H9 (cell line): ENCODE measurements at regions not wholly inside any gene's neighbourhood (a gene's known extent, or its start where the extent isn't known, plus 50 kb on each side); places are given as distances from the start of the nearest gene placed in this dataset.

Experiments used
- DNase-seq: peaks from one replicate; pipeline ENCODE4 v3.0.0-alpha.2; 2017
- H2AFZ ChIP-seq: one replicate; pipeline ENCODE4 v1.6.1; 2013; ENCODE audit warnings: mild to moderate bottlenecking, low read length, control low read depth, moderate library complexity
- H2AK5ac ChIP-seq: 2 replicates; pipeline ENCODE4 v1.6.1; 2013; ENCODE audit warnings: low read length, control low read depth, mixed read lengths; ENCODE audit not compliant: insufficient read length
- H2BK120ac ChIP-seq: one replicate; pipeline ENCODE4 v1.6.1; 2013; ENCODE audit warnings: low read depth, mild to moderate bottlenecking, low read length, control low read depth, inconsistent platforms; ENCODE audit not compliant: poor library complexity, severe bottlenecking
- H2BK12ac ChIP-seq: 2 replicates; pipeline ENCODE4 v1.6.1; 2013; ENCODE audit warnings: low read length, control low read depth, mixed read lengths, low read depth; ENCODE audit not compliant: insufficient read length
- H2BK15ac ChIP-seq: 2 replicates; pipeline ENCODE4 v1.6.1; 2013; ENCODE audit warnings: low read depth, low read length, control low read depth
- H2BK20ac ChIP-seq: one replicate; pipeline ENCODE4 v1.6.1; 2013; ENCODE audit warnings: low read depth, mild to moderate bottlenecking, low read length, control low read depth, inconsistent platforms; ENCODE audit not compliant: poor library complexity, severe bottlenecking
- H2BK5ac ChIP-seq: 2 replicates; pipeline ENCODE4 v1.6.1; 2013; ENCODE audit warnings: low read length, control low read depth, mixed read lengths; ENCODE audit not compliant: insufficient read length
- H3K14ac ChIP-seq: 2 replicates; pipeline ENCODE4 v1.6.1; 2013; ENCODE audit warnings: low read length, control low read depth; ENCODE audit not compliant: insufficient read depth
- H3K18ac ChIP-seq: 2 replicates; pipeline ENCODE4 v1.6.1; 2013; ENCODE audit warnings: low read depth, mild to moderate bottlenecking, mixed read lengths, low read length, control low read depth; ENCODE audit not compliant: insufficient read length
- H3K23ac ChIP-seq: 2 replicates; pipeline ENCODE4 v1.6.1; 2013; ENCODE audit warnings: low read length, control low read depth, mixed read lengths, low read depth; ENCODE audit not compliant: insufficient read length
- H3K23me2 ChIP-seq: 2 replicates; pipeline ENCODE4 v1.6.1; 2013; ENCODE audit warnings: low read depth, mild to moderate bottlenecking, mixed read lengths, low read length, control low read depth; ENCODE audit not compliant: insufficient read length, poor library complexity, severe bottlenecking
- H3K27ac ChIP-seq: 2 replicates; pipeline ENCODE4 v1.5.1; 2013; ENCODE audit warnings: low read length, control low read depth, mixed read lengths, low read depth; ENCODE audit not compliant: insufficient read length
- H3K27me3 ChIP-seq: 2 replicates; pipeline ENCODE4 v1.6.1; 2013; ENCODE audit warnings: low read length, control low read depth, inconsistent platforms; ENCODE audit not compliant: insufficient read depth
- H3K4ac ChIP-seq: 2 replicates; pipeline ENCODE4 v1.6.1; 2013; ENCODE audit warnings: low read depth, mild to moderate bottlenecking, control low read depth, inconsistent platforms, low read length, moderate library complexity
- H3K4me1 ChIP-seq: 2 replicates; pipeline ENCODE4 v1.6.1; 2013; ENCODE audit warnings: low read length, control low read depth, inconsistent platforms; ENCODE audit not compliant: insufficient read depth
- H3K4me2 ChIP-seq: 2 replicates; pipeline ENCODE4 v1.6.1; 2013; ENCODE audit warnings: low read length, control low read depth, mixed read lengths; ENCODE audit not compliant: insufficient read length, insufficient read depth
- H3K56ac ChIP-seq: 2 replicates; pipeline ENCODE4 v1.6.1; 2013; ENCODE audit warnings: low read depth, mild to moderate bottlenecking, mixed read lengths, low read length, control low read depth; ENCODE audit not compliant: insufficient read length
- H3K79me1 ChIP-seq: 2 replicates; pipeline ENCODE4 v1.6.1; 2013; ENCODE audit warnings: low read depth, mild to moderate bottlenecking, moderate library complexity, low read length, control low read depth, inconsistent platforms; ENCODE audit not compliant: insufficient read depth, poor library complexity, severe bottlenecking
- H3K79me2 ChIP-seq: 2 replicates; pipeline ENCODE4 v1.6.1; 2013; ENCODE audit warnings: low read length, control low read depth, inconsistent platforms; ENCODE audit not compliant: insufficient read depth
- H3K9ac ChIP-seq: 2 replicates; pipeline ENCODE4 v1.6.1; 2013; ENCODE audit warnings: low read length, control low read depth, mixed read lengths; ENCODE audit not compliant: insufficient read length; ENCODE audit errors: extremely low read depth
- H3K9me3 ChIP-seq: one replicate; pipeline ENCODE4 v1.6.1; 2013; ENCODE audit warnings: low read depth, low read length, inconsistent platforms; ENCODE audit not compliant: control insufficient read depth
- H3T11ph ChIP-seq: one replicate; pipeline ENCODE4 v1.6.1; 2013; ENCODE audit warnings: mild to moderate bottlenecking, low read length, control low read depth, inconsistent platforms
- H4K20me1 ChIP-seq: one replicate; pipeline ENCODE4 v1.6.1; 2013; ENCODE audit not compliant: control insufficient read depth, insufficient read length, insufficient read depth
- H4K5ac ChIP-seq: 2 replicates; pipeline ENCODE4 v1.6.1; 2013; ENCODE audit warnings: low read depth, mild to moderate bottlenecking, mixed read lengths, low read length, control low read depth; ENCODE audit not compliant: insufficient read length
- H4K8ac ChIP-seq: replicated peaks from 2 replicates; pipeline ENCODE4 v1.6.1; 2013; ENCODE audit warnings: low read length, control low read depth, mixed read lengths, low read depth; ENCODE audit not compliant: insufficient read length
- H4K91ac ChIP-seq: 2 replicates; pipeline ENCODE4 v1.6.1; 2013; ENCODE audit warnings: low read depth, mild to moderate bottlenecking, moderate library complexity, mixed read lengths, low read length, control low read depth; ENCODE audit not compliant: insufficient read length
- H3K27ac Mint-ChIP-seq, 3 experiments: 2 replicates in 2 of 3; 3 replicates in 1 of 3; pipeline ENCODE4 v1.8.0; 2020 to 2021; ENCODE audit warnings: mixed read lengths in 3 of 3, mild to moderate bottlenecking in 1 of 3, moderate library complexity in 1 of 3
- H3K27me3 Mint-ChIP-seq: 2 replicates; pipeline ENCODE4 v1.8.0; 2021; ENCODE audit warnings: low read depth, mild to moderate bottlenecking, moderate library complexity, mixed read lengths
- H3K36me3 Mint-ChIP-seq, 3 experiments: 2 replicates in 2 of 3; 3 replicates in 1 of 3; pipeline ENCODE4 v1.8.0; 2020 to 2021; ENCODE audit warnings: low read depth in 3 of 3, mixed read lengths in 3 of 3; ENCODE audit not compliant: insufficient read depth in 1 of 3
- H3K4me1 Mint-ChIP-seq, 2 experiments: 2 replicates each; pipeline ENCODE4 v1.8.0; 2020; ENCODE audit warnings: mixed read lengths in 2 of 2
- H3K4me3 Mint-ChIP-seq, 2 experiments: 2 replicates in 1 of 2; 3 replicates in 1 of 2; pipeline ENCODE4 v1.8.0; 2020 to 2021; ENCODE audit warnings: mild to moderate bottlenecking in 2 of 2, mixed read lengths in 2 of 2, moderate library complexity in 1 of 2
- H3K9me3 Mint-ChIP-seq, 2 experiments: 2 replicates in 1 of 2; 3 replicates in 1 of 2; pipeline ENCODE4 v1.8.0; 2020; ENCODE audit warnings: mild to moderate bottlenecking in 2 of 2, mixed read lengths in 2 of 2, moderate library complexity in 1 of 2
- WGBS: extraction: QIAGEN DNeasy Blood & Tissue Kit; methylation state at CpG from one replicate; pipeline ENCODE4 v1.1.7; 2013; ENCODE audit warnings: missing lambda C conversion rate, low lambda C conversion rate, mixed read lengths; ENCODE audit not compliant: insufficient read length; ENCODE audit errors: extremely low coverage; 5-methylcytosine and 5-hydroxymethylcytosine counted together
- TF ChIP-seq, protein P1 (sequence below): fragments of 200-600 bp; sonication (generic); conservative IDR thresholded peaks from 3 replicates; pipeline ENCODE4 v1.8.0; 2021; ENCODE audit warnings: antibody characterized with exemption, mild to moderate bottlenecking

DNA sequence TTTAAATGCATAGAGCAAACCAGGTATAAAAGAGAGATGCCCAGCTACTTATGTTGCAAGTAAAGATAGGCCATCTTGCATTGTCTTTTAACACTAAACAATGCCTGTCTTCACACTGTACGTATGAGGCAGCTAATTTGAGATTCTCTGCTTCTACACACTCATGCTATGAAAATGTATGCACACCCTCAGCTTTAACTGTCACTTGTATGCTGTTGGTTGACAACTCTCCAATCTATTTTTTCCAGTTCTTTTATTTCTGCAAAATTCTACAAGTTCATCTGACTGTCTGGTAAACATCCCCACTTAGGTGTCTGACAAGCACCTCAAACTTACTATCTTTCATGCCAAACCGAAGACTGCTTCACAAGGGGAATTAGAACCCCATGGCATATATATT lies 131.7 kb upstream of the SOX9 start:
- Mint-ChIP-seq H3K4me3 (no peak overlapping the region), H3K36me3 (no peaks in the 10 kb centered on the region; a peak in 1 of 7 replicates), H3K4me1 (peaks cover 3 to 4% of the 10 kb centered on the region in 2 experiments), H3K27ac (no peak overlapping the region), H3K27me3 (0 out of 2 replicates have a peak, but pooled peaks cover 2% of the 10 kb centered on the region), H3K9me3 (no peaks in the 10 kb centered on the region)
- H2BK5ac ChIP-seq, result no peak overlapping the region
- H3K14ac ChIP-seq, result no peak overlapping the region
- TF ChIP-seq, protein P1, sequence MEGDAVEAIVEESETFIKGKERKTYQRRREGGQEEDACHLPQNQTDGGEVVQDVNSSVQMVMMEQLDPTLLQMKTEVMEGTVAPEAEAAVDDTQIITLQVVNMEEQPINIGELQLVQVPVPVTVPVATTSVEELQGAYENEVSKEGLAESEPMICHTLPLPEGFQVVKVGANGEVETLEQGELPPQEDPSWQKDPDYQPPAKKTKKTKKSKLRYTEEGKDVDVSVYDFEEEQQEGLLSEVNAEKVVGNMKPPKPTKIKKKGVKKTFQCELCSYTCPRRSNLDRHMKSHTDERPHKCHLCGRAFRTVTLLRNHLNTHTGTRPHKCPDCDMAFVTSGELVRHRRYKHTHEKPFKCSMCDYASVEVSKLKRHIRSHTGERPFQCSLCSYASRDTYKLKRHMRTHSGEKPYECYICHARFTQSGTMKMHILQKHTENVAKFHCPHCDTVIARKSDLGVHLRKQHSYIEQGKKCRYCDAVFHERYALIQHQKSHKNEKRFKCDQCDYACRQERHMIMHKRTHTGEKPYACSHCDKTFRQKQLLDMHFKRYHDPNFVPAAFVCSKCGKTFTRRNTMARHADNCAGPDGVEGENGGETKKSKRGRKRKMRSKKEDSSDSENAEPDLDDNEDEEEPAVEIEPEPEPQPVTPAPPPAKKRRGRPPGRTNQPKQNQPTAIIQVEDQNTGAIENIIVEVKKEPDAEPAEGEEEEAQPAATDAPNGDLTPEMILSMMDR, result no peak
- H3K23ac ChIP-seq, result no peak overlapping the region
- H3T11ph ChIP-seq, result no peak overlapping the region
- H3K27me3 ChIP-seq, result no peaks in the 10 kb centered on the region
- no peak overlapping the region for H4K5ac ChIP-seq
- no peak overlapping the region for H2BK12ac ChIP-seq
- H2BK120ac ChIP-seq, result no peak overlapping the region
- no peak overlapping the region for H4K91ac ChIP-seq
- no peak overlapping the region for H2BK15ac ChIP-seq
- no peaks in the 10 kb centered on the region for H3K79me1 ChIP-seq
- no peaks in the 10 kb centered on the region for H3K23me2 ChIP-seq
- no peak overlapping the region for H3K18ac ChIP-seq
- no peaks in the 10 kb centered on the region for H3K79me2 ChIP-seq
- DNase-seq, result no peak
- no CpG with 5 or more reads among the region's 2 CpGs for WGBS
- H2AFZ ChIP-seq, result no peak overlapping the region
- no peaks in the 10 kb centered on the region for H4K20me1 ChIP-seq
- H4K8ac ChIP-seq, result no peak overlapping the region
- no peak overlapping the region for H3K4ac ChIP-seq
- no peak overlapping the region for H3K9ac ChIP-seq
- no peak overlapping the region for H2BK20ac ChIP-seq
- no peak overlapping the region for H3K27ac ChIP-seq
- H2AK5ac ChIP-seq, result no peak overlapping the region
- H3K56ac ChIP-seq, result no peak overlapping the region
- no peaks in the 10 kb centered on the region for H3K9me3 ChIP-seq
- H3K4me2 ChIP-seq, result no peak overlapping the region
- no peaks in the 10 kb centered on the region for H3K4me1 ChIP-seq
